ENCODE measurements at regions not wholly inside any gene's neighbourhood (a gene's known extent, or its start where the extent isn't known, plus 50 kb on each side); places are given as distances from the start of the nearest gene placed in this dataset.

DNA sequence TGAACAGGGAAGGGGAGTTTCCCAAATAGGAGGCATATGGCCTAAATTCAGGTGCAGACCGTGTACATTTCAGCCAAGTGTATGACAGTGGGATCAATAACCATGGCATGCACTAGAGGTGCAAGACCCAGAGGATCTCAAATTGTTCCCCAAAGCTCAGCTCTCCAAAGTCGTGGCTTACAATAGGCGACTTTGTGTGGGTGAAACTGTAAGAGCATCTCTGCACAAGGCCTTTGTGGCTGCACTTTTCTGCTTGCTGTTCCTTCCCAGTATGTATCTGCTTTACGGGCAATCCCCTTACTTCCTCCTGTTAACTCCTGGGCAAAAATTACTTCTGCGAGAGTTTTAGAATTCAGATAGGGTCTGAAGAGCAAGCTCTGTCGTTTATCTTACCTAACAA lies 518.3 kb upstream of the ZFP42 start:
- Histone ChIP-seq H3K9ac (ENCODE audit: low read length in 2 of 2) (no peak overlapping the region), H3K27me3 (ENCODE audit: control insufficient read depth in 1 of 2, insufficient read depth in 2 of 2, low read length in 2 of 2) (no peaks in the 10 kb centered on the region), H3K4me1 (ENCODE audit: control insufficient read depth, insufficient read depth, low read length) (peaks cover 27% of the 10 kb centered on the region), H3K9me3 (ENCODE audit: control insufficient read depth in 2 of 2, low read length in 2 of 2) (no peaks in the 10 kb centered on the region), H3K4me3 (ENCODE audit: low read length in 2 of 2) (no peak overlapping the region), H3K36me3 (ENCODE audit: control insufficient read depth in 2 of 2, insufficient read depth in 2 of 2, low read length in 2 of 2) (no peaks in the 10 kb centered on the region), H3K27ac (ENCODE audit: low read length) (no peak overlapping the region)

DNA sequence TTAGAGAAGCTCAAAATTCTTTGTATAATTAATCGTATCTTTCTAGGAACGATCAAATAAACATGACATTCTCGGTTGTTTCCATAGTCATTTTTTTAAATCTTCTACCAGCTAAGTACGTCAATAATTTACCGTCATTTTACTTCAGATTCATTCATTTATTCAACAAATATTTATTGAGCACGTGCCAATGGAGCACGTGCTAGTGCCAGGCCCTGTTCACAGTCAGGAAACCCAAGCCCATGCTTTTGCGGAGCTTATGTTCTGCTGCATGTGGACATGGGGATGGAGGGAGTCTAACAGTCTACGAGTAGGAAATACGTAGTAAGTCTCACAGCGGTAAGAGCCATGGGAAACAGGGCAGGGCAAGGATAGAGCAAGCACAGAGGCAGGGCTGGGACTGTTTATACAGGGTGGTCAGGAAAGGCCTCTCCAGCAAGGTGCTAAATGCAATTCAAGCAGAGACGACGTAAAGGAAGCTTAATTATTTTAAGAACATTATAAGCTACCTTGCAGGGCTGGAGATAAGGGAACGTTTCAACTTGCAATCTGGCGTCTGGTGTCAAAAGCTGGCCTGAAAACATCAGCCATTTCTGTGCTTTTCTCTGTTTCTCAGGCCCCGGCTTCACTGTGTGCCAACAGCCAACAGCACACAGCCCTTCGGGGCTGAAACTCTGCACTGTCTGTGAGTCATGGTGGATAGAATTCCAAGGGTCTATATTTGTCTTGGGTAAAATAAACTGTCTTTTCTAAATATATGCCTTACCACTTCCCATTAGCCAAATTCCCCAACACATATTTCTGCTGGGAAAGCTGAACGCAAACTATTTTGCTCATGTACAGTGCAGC lies 517.1 kb upstream of the ZFP42 start:
- peak overlapping the region; percentile 55 for H3K27ac ChIP-seq (ENCODE audit: low read length)
- H3K9me3 ChIP-seq (ENCODE audit: control insufficient read depth in 2 of 2, low read length in 2 of 2), result no peaks in the 10 kb centered on the region
- peak overlapping the region in 1 of 2 donors; percentile 36 for H3K9ac ChIP-seq (ENCODE audit: low read length in 2 of 2)
- H3K27me3 ChIP-seq (ENCODE audit: control insufficient read depth in 1 of 2, insufficient read depth in 2 of 2, low read length in 2 of 2), result no peaks in the 10 kb centered on the region
- no peaks in the 10 kb centered on the region for H3K36me3 ChIP-seq (ENCODE audit: control insufficient read depth in 2 of 2, insufficient read depth in 2 of 2, low read length in 2 of 2)
- peak overlapping the region; percentile 7 to 55 for H3K4me3 ChIP-seq (ENCODE audit: low read length in 2 of 2)
- peaks cover 27% of the 10 kb centered on the region for H3K4me1 ChIP-seq (ENCODE audit: control insufficient read depth, insufficient read depth, low read length)

DNA sequence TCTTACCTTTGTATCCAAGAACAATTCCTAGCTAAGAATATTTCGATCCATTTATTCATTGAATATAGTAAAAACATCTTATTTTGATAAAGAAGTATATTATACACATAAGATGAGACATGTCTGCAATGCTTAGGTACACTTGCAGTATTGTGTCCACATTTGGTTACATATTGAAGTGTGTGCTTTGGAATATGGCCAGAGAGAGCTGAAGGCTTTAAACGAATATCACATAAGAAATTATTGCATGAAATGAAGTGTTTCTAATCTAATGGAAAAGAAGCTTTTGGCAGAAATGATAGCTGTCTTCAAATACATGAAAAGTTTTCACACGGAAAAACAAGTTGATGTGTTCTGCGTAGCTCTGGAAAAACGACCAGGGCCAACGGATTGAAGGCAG lies 516.1 kb upstream of the ZFP42 start:
- Histone ChIP-seq H3K9me3 (ENCODE audit: control insufficient read depth in 2 of 2, low read length in 2 of 2) (no peaks in the 10 kb centered on the region), H3K36me3 (ENCODE audit: control insufficient read depth in 2 of 2, insufficient read depth in 2 of 2, low read length in 2 of 2) (no peaks in the 10 kb centered on the region), H3K27me3 (ENCODE audit: control insufficient read depth in 1 of 2, insufficient read depth in 2 of 2, low read length in 2 of 2) (no peaks in the 10 kb centered on the region), H3K4me1 (ENCODE audit: control insufficient read depth, insufficient read depth, low read length) (peaks cover 27% of the 10 kb centered on the region), H3K4me3 (ENCODE audit: low read length in 2 of 2) (no peak overlapping the region), H3K27ac (ENCODE audit: low read length) (no peak overlapping the region), H3K9ac (ENCODE audit: low read length in 2 of 2) (no peak overlapping the region)

GRCh38 chr4:187480146-187481145 lies 515.1 kb upstream of the ZFP42 start:
- Histone ChIP-seq H3K27ac (ENCODE audit: low read length) (peak overlapping the region; percentile 18), H3K4me1 (ENCODE audit: control insufficient read depth, insufficient read depth, low read length) (peaks cover 27% of the 10 kb centered on the region), H3K4me3 (ENCODE audit: low read length in 2 of 2) (peak overlapping the region in 1 of 2 donors; percentile 35), H3K36me3 (ENCODE audit: control insufficient read depth in 2 of 2, insufficient read depth in 2 of 2, low read length in 2 of 2) (no peaks in the 10 kb centered on the region), H3K27me3 (ENCODE audit: control insufficient read depth in 1 of 2, insufficient read depth in 2 of 2, low read length in 2 of 2) (no peaks in the 10 kb centered on the region), H3K9ac (ENCODE audit: low read length in 2 of 2) (no peak overlapping the region), H3K9me3 (ENCODE audit: control insufficient read depth in 2 of 2, low read length in 2 of 2) (no peaks in the 10 kb centered on the region)

GRCh38 chr4:187484186-187484585 lies 511.4 kb upstream of the ZFP42 start:
- peaks cover 9% of the 10 kb centered on the region for H3K4me1 ChIP-seq (ENCODE audit: control insufficient read depth, insufficient read depth, low read length)
- H3K27me3 ChIP-seq (ENCODE audit: control insufficient read depth in 1 of 2, insufficient read depth in 2 of 2, low read length in 2 of 2), result no peaks in the 10 kb centered on the region
- H3K27ac ChIP-seq (ENCODE audit: low read length), result no peak overlapping the region
- no peak overlapping the region for H3K4me3 ChIP-seq (ENCODE audit: low read length in 2 of 2)
- no peaks in the 10 kb centered on the region for H3K9me3 ChIP-seq (ENCODE audit: control insufficient read depth in 2 of 2, low read length in 2 of 2)
- H3K9ac ChIP-seq (ENCODE audit: low read length in 2 of 2), result no peak overlapping the region
- no peaks in the 10 kb centered on the region for H3K36me3 ChIP-seq (ENCODE audit: control insufficient read depth in 2 of 2, insufficient read depth in 2 of 2, low read length in 2 of 2)

GRCh38 chr4:187485676-187486075 lies 509.9 kb upstream of the ZFP42 start:
- Histone ChIP-seq H3K4me1 (ENCODE audit: control insufficient read depth, insufficient read depth, low read length) (peaks cover 3% of the 10 kb centered on the region), H3K27me3 (ENCODE audit: control insufficient read depth in 1 of 2, insufficient read depth in 2 of 2, low read length in 2 of 2) (no peaks in the 10 kb centered on the region), H3K36me3 (ENCODE audit: control insufficient read depth in 2 of 2, insufficient read depth in 2 of 2, low read length in 2 of 2) (no peaks in the 10 kb centered on the region), H3K9me3 (ENCODE audit: control insufficient read depth in 2 of 2, low read length in 2 of 2) (no peaks in the 10 kb centered on the region), H3K4me3 (ENCODE audit: low read length in 2 of 2) (no peak overlapping the region), H3K27ac (ENCODE audit: low read length) (no peak overlapping the region), H3K9ac (ENCODE audit: low read length in 2 of 2) (no peak overlapping the region)

DNA sequence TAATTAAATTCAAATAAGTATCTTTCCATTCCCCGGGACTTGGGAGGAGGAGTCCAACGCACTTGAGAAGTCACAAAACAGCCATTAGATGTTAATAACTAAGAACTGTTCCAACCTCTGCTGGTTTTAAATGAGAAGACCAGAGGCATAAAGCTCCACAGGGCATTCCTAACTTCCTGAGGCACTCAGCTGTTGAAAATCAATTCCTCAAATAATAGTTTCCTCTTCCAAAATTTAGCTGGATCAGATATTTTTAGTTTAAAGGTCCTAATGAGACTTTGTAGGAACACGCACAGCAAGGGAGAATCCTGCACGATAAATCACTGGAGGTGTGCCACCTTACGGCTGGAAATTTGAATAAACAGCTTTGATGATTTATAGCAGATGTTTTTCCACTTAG lies 504.3 kb upstream of the ZFP42 start:
- Histone ChIP-seq H3K4me1 (ENCODE audit: control insufficient read depth, insufficient read depth, low read length) (no peaks in the 10 kb centered on the region), H3K36me3 (ENCODE audit: control insufficient read depth in 2 of 2, insufficient read depth in 2 of 2, low read length in 2 of 2) (no peaks in the 10 kb centered on the region), H3K27me3 (ENCODE audit: control insufficient read depth in 1 of 2, insufficient read depth in 2 of 2, low read length in 2 of 2) (no peaks in the 10 kb centered on the region), H3K9ac (ENCODE audit: low read length in 2 of 2) (no peak overlapping the region), H3K9me3 (ENCODE audit: control insufficient read depth in 2 of 2, low read length in 2 of 2) (no peaks in the 10 kb centered on the region), H3K27ac (ENCODE audit: low read length) (no peak overlapping the region), H3K4me3 (ENCODE audit: low read length in 2 of 2) (no peak overlapping the region)

GRCh38 chr4:187491959-187492358 lies 503.6 kb upstream of the ZFP42 start:
- H3K27me3 ChIP-seq (ENCODE audit: control insufficient read depth in 1 of 2, insufficient read depth in 2 of 2, low read length in 2 of 2), result no peaks in the 10 kb centered on the region
- no peaks in the 10 kb centered on the region for H3K36me3 ChIP-seq (ENCODE audit: control insufficient read depth in 2 of 2, insufficient read depth in 2 of 2, low read length in 2 of 2)
- H3K27ac ChIP-seq (ENCODE audit: low read length), result no peak overlapping the region
- no peaks in the 10 kb centered on the region for H3K4me1 ChIP-seq (ENCODE audit: control insufficient read depth, insufficient read depth, low read length)
- H3K9me3 ChIP-seq (ENCODE audit: control insufficient read depth in 2 of 2, low read length in 2 of 2), result no peaks in the 10 kb centered on the region
- H3K4me3 ChIP-seq (ENCODE audit: low read length in 2 of 2), result no peak overlapping the region
- H3K9ac ChIP-seq (ENCODE audit: low read length in 2 of 2), result no peak overlapping the region

GRCh38 chr4:187493661-187494060 lies 501.9 kb upstream of the ZFP42 start:
- no peak overlapping the region for H3K9ac ChIP-seq (ENCODE audit: low read length in 2 of 2)
- H3K36me3 ChIP-seq (ENCODE audit: control insufficient read depth in 2 of 2, insufficient read depth in 2 of 2, low read length in 2 of 2), result no peaks in the 10 kb centered on the region
- no peaks in the 10 kb centered on the region for H3K9me3 ChIP-seq (ENCODE audit: control insufficient read depth in 2 of 2, low read length in 2 of 2)
- H3K27me3 ChIP-seq (ENCODE audit: control insufficient read depth in 1 of 2, insufficient read depth in 2 of 2, low read length in 2 of 2), result no peaks in the 10 kb centered on the region
- no peak overlapping the region for H3K4me3 ChIP-seq (ENCODE audit: low read length in 2 of 2)
- H3K27ac ChIP-seq (ENCODE audit: low read length), result no peak overlapping the region
- no peaks in the 10 kb centered on the region for H3K4me1 ChIP-seq (ENCODE audit: control insufficient read depth, insufficient read depth, low read length)

DNA sequence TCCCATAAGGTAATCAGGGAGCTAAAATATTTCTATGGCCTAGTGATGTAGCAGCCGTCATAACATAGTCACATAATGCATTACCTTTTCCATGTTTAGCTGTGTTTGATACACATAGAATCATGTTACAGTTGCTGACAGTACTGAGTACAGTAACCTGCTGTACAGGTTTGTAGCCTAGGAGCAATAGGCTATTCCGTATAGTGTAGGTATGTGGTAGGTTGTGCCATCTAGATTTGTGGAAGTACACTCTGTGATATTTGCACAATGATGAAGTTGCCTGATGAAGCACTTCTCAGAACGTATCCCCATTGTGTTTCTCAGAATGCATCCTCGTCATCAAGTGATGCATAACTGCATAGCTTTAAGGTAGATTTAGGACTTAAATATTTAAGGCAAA lies 495.6 kb upstream of the ZFP42 start:
- Histone ChIP-seq H3K9ac (ENCODE audit: low read length in 2 of 2) (no peak overlapping the region), H3K4me1 (ENCODE audit: control insufficient read depth, insufficient read depth, low read length) (no peaks in the 10 kb centered on the region), H3K9me3 (ENCODE audit: control insufficient read depth in 2 of 2, low read length in 2 of 2) (no peaks in the 10 kb centered on the region), H3K27ac (ENCODE audit: low read length) (no peak overlapping the region), H3K27me3 (ENCODE audit: control insufficient read depth in 1 of 2, insufficient read depth in 2 of 2, low read length in 2 of 2) (no peaks in the 10 kb centered on the region), H3K36me3 (ENCODE audit: control insufficient read depth in 2 of 2, insufficient read depth in 2 of 2, low read length in 2 of 2) (no peaks in the 10 kb centered on the region), H3K4me3 (ENCODE audit: low read length in 2 of 2) (no peak overlapping the region)
